ENCODE measurements at regions not wholly inside any gene's neighbourhood (a gene's known extent, or its start where the extent isn't known, plus 50 kb on each side); places are given as distances from the start of the nearest gene placed in this dataset.

GRCh38 chr10:64102916-64103315, 581.7 kb downstream of the REEP3 start:
- no peak for TF ChIP-seq CTCF (conservative IDR thresholded peaks at IDR 0.05; ENCODE audit: low read depth, low read length)
- DNase-seq (ENCODE audit: low read depth): no peak
- no peak overlapping the region for H3K4me3 ChIP-seq (ENCODE audit: low read depth, low read length)

GRCh38 chr10:64103750-64104470, 582.7 kb downstream of the REEP3 start:
- H3K4me3 ChIP-seq (ENCODE audit: low read depth, low read length): no peak overlapping the region
- TF ChIP-seq CTCF (conservative IDR thresholded peaks at IDR 0.05; ENCODE audit: low read depth, low read length): no peak

GRCh38 chr10:64109926-64110495, 588.8 kb downstream of the REEP3 start:
- H3K4me3 ChIP-seq (ENCODE audit: low read depth, low read length): no peak overlapping the region
- no peak for DNase-seq (ENCODE audit: low read depth)
- TF ChIP-seq CTCF (conservative IDR thresholded peaks at IDR 0.05; ENCODE audit: low read depth, low read length): no peak

More at GRCh38 chr10:64103750-64104470, 582.7 kb downstream of the REEP3 start:
- no peak for DNase-seq (ENCODE audit: low read depth)

GRCh38 chr10:64112701-64113355, 591.6 kb downstream of the REEP3 start:
- H3K4me3 ChIP-seq (ENCODE audit: low read depth, low read length): no peak overlapping the region
- DNase-seq (ENCODE audit: low read depth): no peak
- no peak for TF ChIP-seq CTCF (conservative IDR thresholded peaks at IDR 0.05; ENCODE audit: low read depth, low read length)

GRCh38 chr10:64113375-64113774, 592.2 kb downstream of the REEP3 start:
- TF ChIP-seq CTCF (conservative IDR thresholded peaks at IDR 0.05; ENCODE audit: low read depth, low read length): no peak
- DNase-seq (ENCODE audit: low read depth): no peak

GRCh38 chr10:64113792-64114191, 592.6 kb downstream of the REEP3 start:
- H3K4me3 ChIP-seq (ENCODE audit: low read depth, low read length): no peak overlapping the region
- no peak for DNase-seq (ENCODE audit: low read depth)
- TF ChIP-seq CTCF (conservative IDR thresholded peaks at IDR 0.05; ENCODE audit: low read depth, low read length): no peak

More at GRCh38 chr10:64113375-64113774, 592.2 kb downstream of the REEP3 start:
- no peak overlapping the region for H3K4me3 ChIP-seq (ENCODE audit: low read depth, low read length)

All from choroid plexus epithelial cell (primary cell).